ENCODE measurements at regions not wholly inside any gene's neighbourhood (a gene's known extent, or its start where the extent isn't known, plus 50 kb on each side); places are given as distances from the start of the nearest gene placed in this dataset.

GRCh38 chr13:40318366-40318765 lies 348.1 kb downstream of the FOXO1 start:
- DNase-seq: peak; percentile 5

GRCh38 chr13:40319699-40320579 lies 346.5 kb downstream of the FOXO1 start:
- DNase-seq: no peak

DNA sequence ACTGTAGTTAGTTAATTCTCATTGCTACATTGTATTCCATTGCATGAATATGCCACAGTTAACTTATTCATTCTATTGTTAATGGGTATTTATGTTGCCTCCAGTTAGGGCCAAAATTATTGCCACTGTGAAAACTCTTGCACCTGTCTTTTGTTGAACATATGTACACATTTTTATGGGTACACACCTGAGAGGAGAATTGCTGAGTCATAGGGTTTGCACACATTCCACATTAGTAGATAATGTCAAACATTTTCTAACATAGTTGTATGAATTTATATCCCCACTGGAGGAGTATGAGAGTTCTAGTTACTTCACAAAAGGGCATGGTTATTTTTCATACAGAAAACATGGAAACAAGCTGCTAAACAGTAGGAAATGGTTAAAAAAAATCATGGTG lies 338.4 kb downstream of the FOXO1 start:
- no peak for DNase-seq

- no peak for DNase-seq
Observed at GRCh38 chr13:40329781-40330485, 336.5 kb downstream of the FOXO1 start.

DNA sequence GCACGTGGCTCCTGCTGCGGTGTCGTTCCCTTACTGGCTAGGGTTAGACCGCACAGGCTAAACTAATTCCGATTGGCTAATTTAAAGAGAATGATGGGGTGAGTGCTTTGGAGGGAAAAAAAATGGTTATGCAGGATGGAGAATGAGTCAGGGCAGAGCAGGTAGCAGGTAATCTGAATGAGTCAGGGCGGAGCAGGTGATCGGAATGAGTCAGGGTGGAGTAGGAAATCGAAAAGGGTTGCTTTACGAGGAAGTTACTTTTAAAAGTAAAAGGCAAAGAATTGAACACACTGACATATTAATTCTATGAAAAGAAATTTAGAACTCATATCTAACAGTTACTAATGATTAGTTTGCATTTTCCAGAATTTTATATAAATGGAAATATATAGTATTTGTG lies 335.5 kb downstream of the FOXO1 start:
- DNase-seq: no peak

- no peak for DNase-seq
Observed at GRCh38 chr13:40331802-40332201, 334.6 kb downstream of the FOXO1 start.

- DNase-seq: no peak
Observed at GRCh38 chr13:40333226-40333625, 333.2 kb downstream of the FOXO1 start.

GRCh38 chr13:40334031-40334430 lies 332.4 kb downstream of the FOXO1 start:
- no peak for DNase-seq

- DNase-seq: no peak
Observed at GRCh38 chr13:40334616-40335015, 331.8 kb downstream of the FOXO1 start.

DNA sequence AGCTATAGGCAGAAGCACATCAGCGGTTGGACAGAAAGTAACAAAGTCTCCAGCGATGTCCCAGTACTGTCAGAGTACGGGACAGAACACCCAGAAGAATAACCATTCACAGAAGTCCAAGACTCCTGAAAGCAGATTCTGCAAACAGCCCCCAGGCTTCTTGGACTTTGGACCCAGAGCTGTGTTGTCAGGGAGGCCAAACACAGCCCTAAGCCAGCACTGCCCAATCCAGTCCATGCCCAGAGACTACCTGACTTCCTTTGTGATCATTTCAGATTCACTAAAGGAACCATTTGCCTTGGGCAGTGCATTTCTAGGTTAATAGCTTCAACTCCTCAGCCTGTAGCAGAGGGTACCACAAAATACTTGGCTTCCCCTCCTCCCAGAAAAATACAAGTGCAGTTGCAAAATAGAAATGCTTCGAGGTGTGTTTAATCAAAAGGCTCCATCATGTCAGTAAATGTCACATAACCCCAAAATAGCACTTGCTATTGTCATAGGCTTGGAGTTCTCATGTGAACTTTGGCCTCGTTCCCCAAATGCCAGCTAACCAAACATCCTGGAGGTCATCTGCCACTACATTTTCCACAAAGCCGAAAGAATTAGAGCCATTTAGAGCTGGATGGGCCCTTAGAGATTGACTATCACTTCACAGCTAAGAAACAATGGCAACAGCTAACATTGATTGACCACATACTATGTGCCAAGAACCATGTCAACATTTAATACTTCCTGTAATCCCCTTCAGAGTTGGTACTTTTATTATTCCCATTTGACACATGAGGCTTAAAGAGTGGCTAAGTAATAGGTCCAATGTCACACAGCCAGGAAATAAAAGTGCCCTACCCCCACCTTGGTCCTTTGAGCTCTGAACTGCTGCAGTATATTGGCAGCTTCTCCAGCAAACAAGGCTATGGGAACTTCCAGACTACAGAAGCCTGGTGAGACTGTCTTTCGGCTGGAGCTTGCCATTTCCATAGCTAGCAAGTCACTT lies 329.9 kb downstream of the FOXO1 start:
- peak; percentile 77 for DNase-seq

DNA sequence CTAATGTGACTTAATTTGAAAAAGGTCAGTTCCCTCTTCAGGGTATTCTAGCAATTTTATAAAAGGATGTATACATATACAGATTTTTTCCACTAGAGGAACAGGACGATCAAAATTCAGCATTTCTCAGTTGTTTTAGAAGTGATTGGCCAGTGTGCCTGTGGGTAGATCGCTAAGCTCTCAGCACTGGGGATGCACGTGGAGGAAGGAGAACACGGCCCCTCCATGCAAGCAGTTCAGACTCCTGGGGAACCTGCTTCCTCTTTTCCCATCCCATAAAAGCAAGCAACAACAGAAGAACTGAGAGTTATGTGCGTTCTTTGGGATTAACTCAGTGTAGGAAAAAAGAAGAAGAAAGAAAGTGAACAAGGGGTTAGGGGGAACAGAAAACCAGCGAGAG lies 328.8 kb downstream of the FOXO1 start:
- no peak for DNase-seq

- no peak for DNase-seq
Observed at GRCh38 chr13:40338217-40338616, 328.2 kb downstream of the FOXO1 start.

DNA sequence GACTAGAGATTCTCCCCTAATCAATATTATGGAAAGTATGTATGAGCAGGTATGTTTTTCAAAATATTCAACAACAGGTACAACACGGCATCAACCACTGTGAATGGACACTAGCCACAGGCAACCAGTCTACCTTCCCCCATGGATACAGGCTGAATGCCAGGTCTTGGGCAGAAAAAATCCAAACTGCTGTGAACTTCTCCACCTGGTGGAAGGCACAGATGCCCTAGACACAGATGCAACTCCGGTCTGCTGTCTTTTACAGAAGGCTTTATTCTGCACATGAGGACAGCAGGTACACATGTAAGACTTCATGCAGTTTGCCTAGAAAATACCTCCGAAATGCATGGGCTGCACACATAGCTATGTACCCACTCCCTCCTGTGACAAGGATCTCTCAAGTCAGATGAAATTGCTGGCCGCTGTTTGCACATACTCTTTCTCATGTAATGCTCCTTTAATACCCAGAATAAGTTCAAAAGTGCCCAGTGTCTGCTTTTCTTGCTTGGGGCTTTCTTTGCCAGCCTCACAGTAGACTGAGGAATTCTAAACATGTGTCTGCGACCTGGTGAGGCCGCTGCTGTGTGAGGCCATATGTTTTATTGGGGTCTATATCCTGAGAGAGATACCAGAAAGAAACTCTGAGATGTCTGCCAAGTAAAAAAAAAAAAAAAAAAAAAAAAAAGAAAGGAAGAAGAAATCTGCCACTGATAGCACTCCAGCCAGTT lies 325.9 kb downstream of the FOXO1 start:
- no peak for DNase-seq

DNA sequence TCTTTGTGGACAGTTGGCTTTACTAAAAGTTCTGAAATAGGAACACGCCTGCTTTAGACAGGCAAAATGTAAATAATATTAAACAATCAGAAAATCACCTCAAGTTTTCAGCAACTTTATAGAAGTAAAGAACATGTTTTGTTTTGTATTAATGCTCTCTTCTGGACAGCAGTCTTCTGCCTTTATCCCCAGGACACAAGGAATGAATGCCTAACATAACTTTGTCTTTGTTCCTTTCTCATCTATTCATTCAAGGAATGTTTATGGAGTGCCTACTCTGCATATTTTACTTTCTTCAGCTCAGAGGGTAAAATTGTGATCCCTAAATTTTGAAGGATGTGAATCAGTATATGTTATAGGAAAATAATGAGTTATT lies 325.4 kb downstream of the FOXO1 start:
- DNase-seq: no peak

DNA sequence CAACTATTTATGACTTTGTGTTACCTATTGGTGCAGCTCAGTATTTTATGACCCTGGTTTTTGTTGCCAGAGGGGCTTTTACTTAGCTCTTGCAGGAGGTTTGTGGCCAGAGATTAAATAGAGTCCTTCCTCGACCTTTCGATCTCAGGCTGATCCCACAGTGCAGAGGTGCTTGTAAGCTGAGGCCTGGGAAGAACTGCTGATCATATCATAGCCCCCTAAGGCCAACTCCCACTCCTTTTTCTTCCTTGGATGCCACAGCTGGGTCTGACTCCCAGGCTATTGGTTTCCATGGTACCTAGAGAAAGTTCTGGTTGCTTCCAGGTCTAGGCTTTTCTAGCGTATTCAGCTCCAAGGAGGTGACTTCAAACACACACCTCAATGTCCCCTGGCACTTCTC lies 324.9 kb downstream of the FOXO1 start:
- DNase-seq: no peak

- no peak for DNase-seq
Observed at GRCh38 chr13:40342461-40342860, 324.0 kb downstream of the FOXO1 start.

DNA sequence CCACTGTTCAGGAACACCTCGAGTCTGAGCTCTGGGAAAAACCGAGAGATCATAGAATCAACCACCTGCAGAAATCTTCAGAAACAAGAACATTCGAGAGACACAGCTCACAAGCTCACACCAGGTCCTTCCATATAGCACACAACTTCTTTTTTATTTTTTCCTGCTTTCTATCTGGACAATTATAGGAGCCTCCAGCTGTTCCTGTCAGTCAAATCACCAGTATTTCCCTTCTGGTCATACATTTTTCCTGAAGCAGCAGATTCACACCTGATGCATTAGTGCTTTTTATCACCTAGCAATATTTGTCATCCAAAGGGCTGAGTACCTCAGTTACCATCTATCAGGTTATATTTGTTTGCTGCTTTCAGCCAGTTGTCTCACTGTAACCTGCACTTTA lies 323.5 kb downstream of the FOXO1 start:
- DNase-seq: no peak

DNA sequence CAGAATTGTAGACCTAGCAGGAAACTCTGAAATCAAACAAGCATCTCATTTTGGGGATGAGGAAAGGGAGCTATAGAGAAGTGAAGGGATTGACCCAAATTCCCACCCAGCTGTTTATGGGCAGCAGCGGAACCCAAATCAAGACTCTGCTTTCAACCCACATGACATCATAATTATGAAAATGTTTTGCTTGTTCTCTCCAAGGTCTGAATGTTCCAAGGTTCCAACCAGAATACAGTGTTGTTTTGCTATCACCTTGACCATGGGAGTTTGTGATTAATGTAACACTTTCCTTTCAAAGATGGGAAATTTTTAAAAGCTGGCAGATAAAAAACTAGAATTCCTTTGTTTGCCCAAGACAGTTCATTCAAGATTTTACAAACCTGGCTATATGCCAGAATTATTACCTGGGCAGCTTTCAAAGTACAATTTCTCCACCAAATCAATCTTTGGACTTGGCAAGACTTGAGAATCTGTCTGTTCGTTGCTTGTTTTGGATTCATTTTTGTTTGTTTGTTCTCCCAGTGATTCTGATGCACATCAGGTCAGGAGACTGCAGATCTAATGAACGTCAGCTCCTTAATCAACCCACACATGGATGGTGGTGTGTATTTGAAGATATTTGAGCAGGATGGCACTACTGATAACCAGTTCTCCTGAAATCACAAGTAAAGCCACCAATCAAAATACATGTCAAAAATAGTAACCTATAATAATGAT lies 322.7 kb downstream of the FOXO1 start:
- DNase-seq: no peak

DNA sequence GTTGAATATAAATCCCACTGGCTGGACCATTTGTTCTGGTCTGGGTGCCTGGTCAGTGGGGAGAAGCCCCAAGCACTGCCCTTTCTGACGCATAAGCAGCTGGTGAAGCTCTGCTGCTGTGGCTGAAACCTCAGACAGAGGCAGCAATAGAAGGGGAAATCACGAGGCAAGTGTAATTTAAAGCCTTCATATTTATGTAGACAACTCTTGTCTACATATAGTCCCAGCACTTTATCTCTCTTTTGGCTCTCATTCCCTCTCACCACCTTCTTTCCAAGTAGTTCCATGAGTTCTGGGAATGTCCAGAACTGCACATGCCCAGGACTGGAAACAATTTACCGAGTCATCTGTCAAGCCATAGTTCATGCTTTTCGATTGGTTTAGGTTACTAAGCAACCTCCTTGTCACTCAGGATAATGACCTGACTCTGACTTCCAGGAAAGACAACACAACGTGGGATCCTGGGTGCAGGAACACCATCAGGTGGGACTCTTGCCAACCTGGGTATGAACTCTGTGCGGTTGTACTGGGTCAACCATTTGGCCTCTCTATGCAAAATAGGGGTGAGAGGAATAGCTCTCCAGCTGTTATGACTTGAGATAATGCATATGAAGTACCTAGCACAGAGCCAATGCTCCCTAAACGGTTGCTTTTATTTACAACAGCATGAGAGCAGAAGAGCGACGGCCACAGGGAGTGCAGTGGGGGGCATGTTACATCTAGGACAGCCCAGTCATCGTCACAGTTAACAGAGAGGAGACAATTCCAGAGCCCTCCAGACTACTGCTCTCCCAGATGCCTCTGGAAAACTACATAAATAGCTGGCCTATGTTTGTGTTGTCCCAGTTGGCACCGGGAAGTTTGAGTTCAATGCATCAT lies 321.9 kb downstream of the FOXO1 start:
- no peak for DNase-seq

DNA sequence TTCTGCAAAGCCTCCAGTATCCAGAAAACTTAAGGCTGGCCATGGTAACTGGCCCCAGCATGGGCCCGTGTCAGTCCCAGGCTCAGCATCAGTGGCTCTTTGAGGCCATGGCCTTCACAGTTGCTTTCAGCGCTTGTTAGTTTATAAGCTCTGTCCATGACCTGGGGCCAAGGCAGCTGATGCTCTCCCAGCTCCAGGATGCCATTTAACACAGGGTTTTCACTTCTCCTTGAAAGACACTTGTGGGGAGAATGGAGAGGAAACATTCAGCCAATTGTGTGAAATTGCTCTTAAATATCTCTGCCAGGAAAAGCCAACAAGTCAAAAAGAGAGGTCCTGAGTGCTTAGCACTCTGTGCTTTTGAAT lies 321.3 kb downstream of the FOXO1 start:
- DNase-seq: no peak

All from NCI-H1092 (cell line).